GM18498 (cell line): ENCODE measurements at regions not wholly inside any gene's neighbourhood (a gene's known extent, or its start where the extent isn't known, plus 50 kb on each side); places are given as distances from the start of the nearest gene placed in this dataset.
A peak's percentile ranks its signal among the peaks of the same experiment; 100 is the strongest.

Experiments
- ATAC-seq: cut with Tn5 transposase; IDR thresholded peaks from one replicate; pipeline ENCODE4 v1.9.1; 2021; ENCODE audit warnings: mild to moderate bottlenecking, moderate library complexity; ENCODE audit not compliant: unreplicated experiment

DNA sequence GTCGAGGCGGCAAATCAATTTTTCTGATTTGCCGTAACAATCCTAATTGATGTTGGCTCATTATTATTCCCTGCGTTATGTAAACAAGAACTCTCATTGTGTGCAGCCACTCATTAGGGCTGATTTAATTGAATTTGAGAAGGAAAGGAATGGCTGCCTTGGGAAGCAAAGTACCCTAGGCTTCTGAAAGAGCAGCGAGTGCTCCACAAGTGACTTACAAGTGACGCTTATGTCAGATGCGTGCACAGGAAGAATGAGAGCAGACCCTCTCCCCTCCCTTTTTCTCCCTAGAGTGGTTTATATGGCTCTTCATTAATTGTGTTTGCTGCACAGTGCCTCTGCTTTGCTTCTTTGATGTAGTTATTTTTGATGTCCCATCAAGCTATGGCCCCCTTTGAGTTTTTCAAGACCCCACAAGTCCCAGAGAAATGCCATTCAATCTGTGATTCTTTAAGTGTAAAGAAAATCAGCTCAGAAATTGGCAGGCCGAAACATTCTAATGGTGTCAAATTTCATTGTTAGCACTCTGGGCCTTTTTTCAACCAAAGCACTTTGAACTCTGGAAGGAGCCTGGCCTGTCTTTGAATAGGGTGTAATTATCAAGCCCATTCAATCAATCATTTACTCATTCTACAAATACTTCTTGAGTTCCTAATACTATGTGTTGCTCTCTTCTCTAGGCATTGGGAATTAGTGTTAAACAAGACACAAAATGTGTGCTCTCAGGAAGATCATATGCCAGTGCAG is 86.8 kb upstream of the VAV3 start:
- ATAC-seq, result no peak

DNA sequence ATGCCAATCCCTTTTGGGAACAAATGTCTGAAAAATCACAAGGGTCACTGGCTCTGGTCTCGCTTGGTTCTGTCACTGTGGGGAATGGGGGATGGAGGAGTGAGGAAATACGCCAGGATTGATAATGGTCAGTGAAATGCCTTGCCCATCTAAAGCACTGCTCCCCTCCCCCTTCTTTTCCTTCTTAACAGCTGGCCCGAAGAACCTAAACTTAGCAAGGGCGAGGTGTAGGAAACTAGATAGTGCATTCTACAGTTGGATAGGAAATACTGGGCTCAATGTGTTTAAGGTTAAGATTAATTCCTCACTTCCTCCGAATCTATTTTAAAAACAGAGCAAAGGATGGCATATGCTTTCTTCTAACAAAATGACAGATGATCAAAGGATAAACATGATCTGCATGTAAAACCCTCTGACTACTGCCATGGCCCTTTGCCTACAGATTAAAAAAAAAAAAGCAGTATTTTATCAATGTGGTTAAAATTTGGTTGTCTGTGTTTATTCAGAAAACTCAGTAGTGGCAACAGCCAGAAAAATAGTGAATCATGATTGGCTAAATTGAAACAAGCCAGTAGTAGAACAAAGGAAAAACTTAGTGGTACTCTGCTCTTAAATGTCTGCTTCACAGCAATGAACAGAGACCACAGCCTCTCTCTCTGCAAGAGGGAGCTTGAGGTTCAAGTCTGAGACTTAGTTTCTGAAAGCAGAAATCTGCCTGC is 86.1 kb upstream of the VAV3 start:
- no peak for ATAC-seq

DNA sequence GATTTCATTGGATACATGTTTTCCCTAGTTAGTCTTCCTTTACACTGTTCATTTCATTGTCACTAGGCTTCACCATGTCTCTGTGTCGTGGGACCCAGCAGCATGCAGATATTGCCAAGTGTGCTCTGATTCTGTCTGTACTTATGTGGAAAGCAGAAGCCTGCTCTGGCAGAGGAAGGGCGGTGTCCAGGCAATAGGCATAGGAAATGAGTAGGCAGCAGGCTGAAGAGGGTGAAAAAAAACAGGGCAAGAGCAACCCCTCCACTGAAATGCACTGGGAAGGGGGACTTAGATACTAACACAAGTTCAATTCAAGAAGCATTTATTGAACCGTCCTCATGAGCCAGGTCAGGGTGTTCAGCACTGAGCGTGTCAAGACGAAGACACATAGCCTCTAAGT is 85.2 kb upstream of the VAV3 start:
- no peak for ATAC-seq

DNA sequence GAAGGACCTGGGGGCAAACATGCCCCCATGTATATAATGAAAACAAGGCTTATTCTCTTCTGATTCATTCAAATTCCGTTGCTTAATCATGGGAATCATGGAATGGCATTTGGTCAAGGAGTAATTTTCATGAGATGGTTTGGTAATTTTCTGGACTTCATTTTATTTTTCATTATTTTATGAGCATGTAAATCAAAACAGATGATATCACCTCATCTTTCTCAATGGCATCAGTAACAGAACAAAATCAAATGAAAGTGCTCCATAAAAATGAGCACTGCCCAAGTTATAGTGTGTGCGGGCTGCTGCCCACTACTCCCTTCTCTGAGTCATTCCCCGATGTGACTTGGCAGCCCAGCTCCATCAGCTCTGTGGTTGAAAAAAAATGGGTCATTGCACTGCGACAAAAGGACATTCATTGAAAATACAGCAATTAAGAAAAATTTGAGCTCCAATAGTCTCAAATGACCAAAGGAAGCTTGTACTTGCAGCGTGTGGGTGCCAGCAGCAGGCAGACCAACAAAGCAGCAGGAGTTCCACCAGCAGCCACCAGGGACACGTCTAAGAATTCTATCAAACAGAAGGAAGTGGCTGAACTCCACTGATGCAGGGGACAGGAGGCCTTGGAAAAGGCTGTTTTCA is 84.3 kb upstream of the VAV3 start:
- peak; percentile 61 for ATAC-seq

DNA sequence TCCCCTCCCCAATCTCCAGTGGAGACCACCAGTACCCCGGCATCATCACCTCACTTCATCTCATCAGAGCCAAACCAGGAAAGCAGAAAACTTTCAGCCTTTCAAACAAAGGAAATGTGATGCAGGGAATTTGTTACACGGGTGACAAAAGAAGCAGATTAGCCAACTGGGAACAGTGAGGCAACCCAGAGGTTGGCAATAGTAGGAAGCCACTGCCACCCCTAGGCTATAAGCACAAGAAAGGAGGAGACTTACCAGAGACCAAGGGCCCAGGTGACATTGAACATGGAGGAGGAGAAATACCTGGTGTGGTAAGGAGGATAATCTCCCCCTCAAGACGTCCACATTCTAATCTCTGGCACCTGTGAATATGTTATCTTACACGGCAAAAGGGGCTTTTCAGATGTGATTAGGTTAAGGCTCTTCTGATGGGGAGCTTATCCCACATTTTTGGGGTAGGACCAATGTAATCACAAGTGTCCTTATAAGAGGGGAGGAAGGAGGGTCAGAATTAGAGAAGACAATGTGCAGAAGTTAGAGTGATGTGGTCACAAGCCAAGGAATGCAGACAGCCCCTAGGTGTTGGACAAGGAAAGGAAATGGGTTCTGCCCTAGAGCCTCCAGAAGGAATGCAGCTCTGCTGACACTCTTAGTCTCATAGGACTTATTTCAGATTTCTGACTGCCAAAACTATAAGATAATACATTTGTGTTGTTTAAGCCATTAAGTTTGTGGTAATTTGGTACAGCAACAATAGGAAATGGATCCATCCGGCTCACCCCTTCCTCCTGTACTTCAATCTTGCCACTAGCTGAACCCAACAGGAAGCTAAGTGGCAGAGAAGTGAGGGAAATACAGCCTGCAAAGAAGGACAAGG is 83.6 kb upstream of the VAV3 start:
- ATAC-seq, result no peak

DNA sequence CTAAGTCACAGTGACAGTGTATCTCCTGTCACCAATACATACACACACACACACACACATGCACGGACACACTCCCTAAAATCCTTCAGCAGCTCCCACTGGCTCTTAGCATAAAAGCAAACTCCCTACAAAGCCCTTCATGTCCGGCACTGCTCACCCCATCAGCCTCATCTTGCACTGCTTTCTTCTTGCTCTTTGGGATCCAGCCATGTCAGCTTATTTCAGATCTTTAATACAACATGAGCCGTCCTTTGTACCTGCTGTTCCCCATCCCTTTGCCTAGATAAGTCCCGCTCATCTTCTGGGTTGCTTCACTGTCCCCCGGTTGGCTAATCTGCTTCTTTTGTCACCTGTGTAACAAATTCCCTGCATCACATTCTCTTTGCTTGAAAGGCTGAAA is 82.1 kb upstream of the VAV3 start:
- no peak for ATAC-seq

DNA sequence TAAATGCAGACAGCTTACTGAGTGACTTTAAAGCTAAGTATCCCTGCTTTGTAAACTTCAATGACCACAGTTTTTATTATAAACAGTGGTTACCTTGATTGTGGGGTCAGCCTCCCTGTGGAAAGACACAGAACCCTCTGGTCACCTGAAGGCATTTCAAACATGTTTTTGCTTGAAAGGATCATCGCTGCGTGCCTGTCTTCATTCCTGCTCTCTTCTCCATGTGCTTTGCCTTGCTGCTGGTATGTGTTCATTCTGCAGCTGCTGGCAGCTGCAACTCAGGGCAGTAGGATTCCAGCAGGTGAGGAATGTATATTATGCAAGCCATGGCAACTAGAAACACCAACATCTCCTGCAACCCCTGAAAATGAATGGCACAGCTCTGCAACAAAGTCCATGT is 81.0 kb upstream of the VAV3 start:
- no peak for ATAC-seq

DNA sequence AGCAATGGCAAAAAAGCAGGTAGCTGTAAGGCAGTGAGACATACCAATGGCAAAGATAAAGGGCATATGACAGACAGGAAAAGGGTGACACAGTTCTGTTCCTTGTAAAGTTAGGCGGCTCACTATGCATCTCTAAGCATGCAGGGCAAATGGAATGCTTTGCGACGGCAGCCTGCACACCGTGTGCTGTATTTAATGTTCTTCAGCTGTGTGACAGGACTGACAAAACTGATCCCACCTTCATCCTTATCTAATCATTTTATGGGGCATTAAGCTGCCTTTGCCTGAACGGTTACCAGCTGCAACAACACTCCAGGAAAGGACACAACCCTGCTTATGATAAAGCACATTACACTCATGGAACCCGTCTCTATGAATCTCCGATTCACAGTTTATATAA is 80.5 kb upstream of the VAV3 start:
- no peak for ATAC-seq

DNA sequence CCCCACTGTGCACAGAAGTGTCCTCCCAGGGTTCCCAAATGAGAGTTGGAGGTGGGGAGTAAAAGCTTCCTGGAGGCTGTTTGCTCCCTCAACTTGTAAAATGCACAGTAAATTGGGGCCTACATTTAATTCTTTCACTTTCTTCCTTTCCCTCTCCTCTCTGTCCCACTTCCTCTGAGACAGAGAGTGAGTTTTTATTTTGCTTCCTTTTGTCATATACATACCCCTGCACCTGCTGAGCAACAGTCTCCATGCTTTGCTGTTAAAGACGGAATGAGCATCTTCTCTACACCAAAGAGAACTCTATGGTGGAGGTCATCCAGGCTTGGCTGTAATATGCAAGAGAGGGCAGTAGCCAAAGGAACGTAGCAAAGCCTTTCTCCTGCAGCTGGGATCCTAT is 79.3 kb upstream of the VAV3 start:
- ATAC-seq, result no peak

DNA sequence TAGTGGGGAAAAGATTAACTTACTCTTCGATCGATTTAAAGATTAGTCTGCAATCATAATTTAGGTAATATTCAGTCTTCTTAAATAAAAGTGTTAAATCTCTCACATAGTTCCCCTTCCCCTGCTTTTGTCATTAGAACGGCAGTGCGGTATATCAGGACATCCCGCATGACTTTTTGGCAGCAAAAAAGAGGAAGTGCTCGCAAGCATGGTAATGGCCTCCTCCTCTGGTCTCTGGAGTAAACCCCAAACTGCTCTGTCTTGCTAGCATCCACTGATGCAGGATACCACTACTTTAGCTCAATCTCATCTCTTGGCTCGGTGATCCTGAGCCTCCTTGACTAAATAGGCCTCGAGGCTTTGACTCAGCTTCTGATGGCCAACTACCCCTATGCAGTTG is 78.7 kb upstream of the VAV3 start:
- ATAC-seq, result no peak

DNA sequence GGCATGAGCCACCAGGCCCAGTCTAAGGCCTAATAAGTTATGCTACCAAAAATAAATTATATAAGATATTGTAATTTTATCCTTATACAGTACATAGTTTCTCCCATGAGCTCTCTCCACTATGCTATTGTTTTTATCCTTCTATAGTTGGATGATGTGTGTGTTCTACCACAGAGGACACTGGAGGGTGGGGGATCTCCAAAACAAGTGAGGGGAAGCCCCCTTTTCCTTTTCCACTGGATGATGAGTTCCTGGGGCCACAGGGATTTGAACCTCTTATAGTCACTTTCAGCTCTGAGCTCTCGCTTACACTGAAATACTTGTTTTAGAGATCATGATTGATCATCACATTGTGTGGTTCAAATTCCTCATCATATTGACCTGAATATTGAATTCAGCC is 77.6 kb upstream of the VAV3 start:
- no peak for ATAC-seq

DNA sequence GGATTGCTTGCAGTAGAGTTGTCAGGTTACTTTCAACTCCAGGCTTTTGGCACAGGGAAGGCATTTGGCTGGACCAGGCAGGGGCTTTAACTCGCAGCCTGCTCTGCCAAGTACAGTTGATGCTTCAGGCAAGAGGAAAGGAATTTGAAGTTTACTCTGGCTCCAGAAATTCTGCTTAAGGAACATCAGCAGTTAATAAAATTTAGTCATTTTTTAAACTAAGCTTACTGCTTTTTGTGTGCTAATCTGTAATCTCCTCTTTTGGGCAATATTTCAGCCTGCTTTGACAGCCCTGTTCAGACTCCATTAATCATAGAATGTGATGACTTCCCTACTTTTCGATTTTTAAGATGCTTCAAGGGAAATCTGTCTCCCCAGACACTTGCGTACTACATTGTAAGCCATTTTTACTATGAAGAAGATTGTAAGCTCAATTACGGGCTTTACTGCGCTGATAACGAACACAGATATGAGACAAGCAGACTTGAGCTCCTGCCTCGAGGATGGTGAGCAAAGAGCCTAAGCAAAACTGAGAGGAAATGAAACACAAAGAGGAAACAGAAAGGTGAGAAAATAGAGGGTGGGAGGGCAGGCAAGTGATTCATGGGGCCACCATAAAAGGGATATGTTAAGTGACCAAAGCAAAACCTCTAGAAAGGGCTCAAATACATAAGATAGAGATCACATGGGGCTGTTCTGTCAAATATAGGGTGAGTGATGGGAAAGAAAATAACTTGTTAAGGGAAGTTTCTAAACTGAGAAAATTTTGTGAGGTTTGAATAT is 76.6 kb upstream of the VAV3 start:
- no peak for ATAC-seq

DNA sequence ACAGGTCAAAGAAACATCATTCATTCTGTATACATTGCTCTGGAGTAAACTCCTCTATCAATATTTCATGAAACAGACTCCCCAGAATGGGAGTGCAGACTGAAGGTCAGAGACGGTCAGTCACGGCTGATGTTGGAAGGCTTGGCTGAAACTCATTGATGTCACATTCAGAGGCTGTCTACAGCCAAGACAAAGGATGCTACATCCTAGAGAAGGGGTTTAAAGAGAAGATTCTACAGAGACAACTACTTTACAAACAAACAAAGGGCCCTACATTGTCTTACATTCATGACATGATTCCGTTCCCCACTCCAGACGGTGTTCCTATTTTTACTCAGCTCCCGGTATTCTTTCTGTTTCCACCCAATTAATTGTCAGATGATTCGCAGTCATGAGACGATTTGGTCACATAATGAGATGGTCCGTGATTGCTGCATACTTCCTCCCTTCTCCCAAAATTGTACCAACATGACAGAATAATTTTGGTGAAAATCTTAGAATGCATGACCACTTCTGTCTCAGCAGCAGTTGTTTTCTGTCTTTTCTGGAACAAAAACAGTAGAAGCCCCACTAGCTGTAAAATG is 73.8 kb upstream of the VAV3 start:
- no peak for ATAC-seq

DNA sequence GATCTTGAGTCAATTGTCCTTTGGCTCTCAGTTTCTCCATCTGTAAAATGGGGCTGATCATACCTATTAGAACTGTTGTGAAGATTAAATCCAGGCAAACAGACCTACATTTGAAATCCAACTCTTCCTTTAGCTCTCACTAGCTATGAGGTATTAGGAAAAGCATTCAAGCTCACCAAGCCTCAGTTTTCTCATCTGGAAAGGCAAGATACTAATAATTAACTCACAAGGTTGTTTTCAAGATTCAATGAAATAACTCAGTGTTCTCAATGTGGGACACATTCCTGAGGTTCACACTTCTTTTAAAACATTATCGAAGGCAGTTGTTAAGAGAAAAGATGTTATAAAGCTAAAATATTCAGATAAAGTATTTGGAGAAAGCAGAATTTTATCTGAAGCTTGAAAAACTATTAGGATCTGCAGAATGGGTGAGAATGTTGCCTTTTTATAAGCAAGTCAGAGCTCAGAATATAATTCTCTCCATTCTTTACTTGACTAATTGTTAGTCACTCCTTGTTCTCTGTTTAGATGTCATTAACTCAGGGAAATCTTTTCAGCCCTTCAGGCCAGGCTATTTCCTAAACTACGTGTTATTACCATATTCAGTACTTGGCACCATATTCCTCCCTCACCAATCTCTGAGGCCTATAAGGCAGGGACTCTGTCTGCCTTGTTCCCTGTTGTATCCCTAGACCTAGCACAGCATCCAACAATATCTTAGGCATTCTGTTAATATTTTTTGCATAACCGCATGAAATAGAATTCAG is 72.0 kb upstream of the VAV3 start:
- no peak for ATAC-seq

DNA sequence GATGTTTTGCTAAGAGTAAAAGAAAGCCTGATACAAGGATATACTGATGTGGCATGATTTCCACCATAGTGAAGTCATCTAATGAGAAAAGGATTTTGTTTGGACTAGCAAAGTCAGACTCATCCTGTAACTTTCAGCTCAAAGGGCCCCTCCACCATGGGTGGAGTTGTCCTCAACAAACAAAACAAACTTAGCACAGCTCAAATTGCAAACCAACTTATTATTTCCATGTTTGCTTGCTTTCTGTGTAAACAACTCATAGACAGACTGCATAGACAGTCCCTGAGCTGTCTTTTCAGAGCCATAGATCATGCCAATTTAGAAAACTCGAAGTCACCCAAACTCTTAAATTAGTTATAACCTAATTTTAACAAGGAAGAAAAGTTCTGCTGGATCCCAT is 69.4 kb upstream of the VAV3 start:
- ATAC-seq, result no peak

DNA sequence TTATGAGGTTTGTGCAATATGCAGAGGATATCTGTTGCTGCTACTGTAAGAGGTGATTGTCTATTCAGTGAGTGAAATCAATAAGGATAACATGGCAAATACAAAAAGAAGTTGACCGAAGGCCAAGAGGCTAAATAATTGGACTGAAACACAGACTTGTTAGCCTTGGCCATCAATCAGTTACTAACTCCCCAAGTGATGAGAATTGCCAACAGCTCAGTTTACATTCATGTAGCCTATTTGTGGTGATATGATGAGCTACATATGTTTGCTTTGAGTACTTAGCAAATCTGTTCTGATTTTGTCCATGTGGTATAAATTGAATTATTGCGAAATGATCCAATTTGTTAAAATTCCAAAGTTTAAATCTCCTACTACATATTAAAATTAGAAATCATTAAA is 68.6 kb upstream of the VAV3 start:
- no peak for ATAC-seq

DNA sequence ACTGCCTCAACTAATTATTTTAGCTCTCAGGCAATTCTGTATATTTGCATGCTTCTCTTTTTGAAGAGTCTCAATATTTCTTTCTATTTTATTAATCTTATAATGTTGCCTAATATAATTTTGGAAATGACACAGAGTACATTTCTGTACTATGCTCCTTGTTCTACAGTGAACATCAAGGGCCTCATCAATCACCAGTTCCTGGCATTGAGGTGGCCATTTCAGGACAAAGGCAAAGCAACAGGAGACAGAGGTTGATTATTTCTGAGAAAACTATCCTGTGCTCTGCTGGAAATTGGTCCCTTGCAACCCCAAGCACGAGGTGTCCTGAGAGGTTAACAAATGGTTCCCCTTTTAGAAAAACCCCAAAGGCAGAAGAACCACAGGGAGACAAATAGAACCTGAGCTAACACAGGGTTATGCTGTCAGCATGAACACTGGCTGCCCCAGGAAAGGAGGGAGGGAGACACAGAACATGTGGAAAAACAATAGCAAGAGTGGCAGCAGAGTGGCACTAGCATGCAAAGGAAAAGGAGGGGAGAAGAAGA is 63.9 kb upstream of the VAV3 start:
- no peak for ATAC-seq

DNA sequence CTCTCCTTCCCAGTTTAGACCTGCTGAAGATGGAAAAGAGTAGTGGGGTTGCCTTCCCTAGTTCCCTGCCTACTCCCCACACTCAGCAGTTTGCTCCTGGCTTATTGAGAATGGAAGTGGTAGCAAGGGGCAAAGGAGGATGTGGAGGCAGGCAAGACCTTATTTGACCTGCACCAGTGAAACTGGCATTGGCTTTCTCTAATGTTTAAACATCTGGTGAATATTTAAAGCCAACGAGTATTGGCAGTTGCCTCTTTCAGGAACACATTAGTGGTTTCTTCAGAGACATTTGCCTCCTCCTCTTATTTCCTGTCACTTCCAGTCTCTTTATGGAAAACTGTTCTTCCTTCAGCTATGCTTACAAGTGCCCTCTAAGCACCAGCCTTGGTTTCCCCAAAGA is 62.4 kb upstream of the VAV3 start:
- no peak for ATAC-seq

DNA sequence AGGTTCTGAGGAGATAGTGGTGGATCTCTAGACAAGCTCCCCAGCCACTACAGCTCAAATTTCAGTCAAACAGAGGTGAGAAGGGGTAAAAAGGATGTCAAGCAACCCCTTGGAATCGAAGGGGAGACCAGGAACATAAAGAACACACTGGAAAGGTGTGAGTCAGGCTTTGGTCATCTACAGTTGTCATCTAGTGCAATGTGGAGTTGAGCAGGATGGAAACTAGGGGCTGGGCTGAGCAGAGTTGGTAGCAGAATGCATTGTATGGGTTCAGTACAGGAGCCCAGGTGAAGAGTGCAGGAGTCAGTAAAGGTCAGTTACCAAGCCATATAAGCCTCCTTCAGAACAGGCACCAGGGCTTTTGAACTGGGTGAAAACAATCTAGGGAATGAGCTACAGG is 52.7 kb upstream of the VAV3 start:
- ATAC-seq, result no peak
